Duodenal mucosa (tissue), 2 donors: ENCODE measurements at regions not wholly inside any gene's neighbourhood (a gene's known extent, or its start where the extent isn't known, plus 50 kb on each side); places are given as distances from the start of the nearest gene placed in this dataset.
"Not testable (repeated sequence)": the region's sequence is repeated elsewhere in the genome, so short reads cannot be mapped to it uniquely, and the experiment has no call there.

Source experiments
- H3K27ac ChIP-seq: one replicate; pipeline ENCODE4 v1.7.0; 2013; ENCODE audit warnings: low read depth, low read length
- H3K27me3 ChIP-seq, 2 donors: one replicate each; pipeline ENCODE4 v1.7.0; 2013; ENCODE audit warnings: low read length in 2 of 2, control low read depth in 1 of 2; ENCODE audit not compliant: insufficient read depth in 2 of 2, control insufficient read depth in 1 of 2
- H3K36me3 ChIP-seq, 2 donors: one replicate each; pipeline ENCODE4 v1.7.0; 2013; ENCODE audit warnings: low read length in 2 of 2, control low read depth in 1 of 2; ENCODE audit not compliant: insufficient read depth in 2 of 2, control insufficient read depth in 1 of 2
- H3K4me1 ChIP-seq, 2 donors: one replicate each; pipeline ENCODE4 v1.7.0; 2013; ENCODE audit warnings: low read length in 2 of 2, control low read depth in 1 of 2; ENCODE audit not compliant: insufficient read depth in 2 of 2, control insufficient read depth in 1 of 2
- H3K4me3 ChIP-seq, 2 donors: one replicate each; pipeline ENCODE4 v1.7.0; 2013; ENCODE audit warnings: low read length in 2 of 2, low read depth in 1 of 2
- H3K9ac ChIP-seq, 2 donors: one replicate each; pipeline ENCODE4 v1.7.0; 2013; ENCODE audit warnings: low read length in 2 of 2, low read depth in 1 of 2
- H3K9me3 ChIP-seq, 2 donors: one replicate each; pipeline ENCODE4 v1.7.0; 2013; ENCODE audit warnings: low read length in 2 of 2, control low read depth in 1 of 2; ENCODE audit not compliant: control insufficient read depth in 1 of 2

DNA sequence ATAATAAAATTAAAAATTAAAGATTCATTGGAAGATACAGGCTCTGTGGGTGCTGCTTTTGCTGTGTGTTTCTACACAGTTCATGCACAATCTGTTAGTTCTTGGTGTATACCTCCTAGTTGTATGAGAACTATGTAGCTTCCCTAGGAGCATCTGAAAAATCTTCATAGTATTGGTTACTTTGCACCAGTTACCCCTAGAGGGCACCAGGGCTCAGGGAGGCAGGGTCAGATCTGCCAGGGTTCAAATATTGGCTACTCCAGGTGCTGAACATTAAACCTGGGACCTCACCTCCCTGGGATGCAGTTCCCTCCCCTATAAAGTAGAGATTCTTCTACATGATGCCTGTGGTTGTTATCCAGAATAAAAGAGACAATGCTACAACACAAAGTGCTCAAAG is 583.0 kb upstream of the CDH11 start:
- Histone ChIP-seq H3K9ac (no peak overlapping the region), H3K36me3 (no peaks in the 10 kb centered on the region), H3K27ac (no peak overlapping the region), H3K27me3 (no peaks in the 10 kb centered on the region), H3K4me3 (no peak overlapping the region), H3K9me3 (peaks cover 0 to 4% of the 10 kb centered on the region in 2 donors), H3K4me1 (peaks cover 0 to 4% of the 10 kb centered on the region in 2 donors)

DNA sequence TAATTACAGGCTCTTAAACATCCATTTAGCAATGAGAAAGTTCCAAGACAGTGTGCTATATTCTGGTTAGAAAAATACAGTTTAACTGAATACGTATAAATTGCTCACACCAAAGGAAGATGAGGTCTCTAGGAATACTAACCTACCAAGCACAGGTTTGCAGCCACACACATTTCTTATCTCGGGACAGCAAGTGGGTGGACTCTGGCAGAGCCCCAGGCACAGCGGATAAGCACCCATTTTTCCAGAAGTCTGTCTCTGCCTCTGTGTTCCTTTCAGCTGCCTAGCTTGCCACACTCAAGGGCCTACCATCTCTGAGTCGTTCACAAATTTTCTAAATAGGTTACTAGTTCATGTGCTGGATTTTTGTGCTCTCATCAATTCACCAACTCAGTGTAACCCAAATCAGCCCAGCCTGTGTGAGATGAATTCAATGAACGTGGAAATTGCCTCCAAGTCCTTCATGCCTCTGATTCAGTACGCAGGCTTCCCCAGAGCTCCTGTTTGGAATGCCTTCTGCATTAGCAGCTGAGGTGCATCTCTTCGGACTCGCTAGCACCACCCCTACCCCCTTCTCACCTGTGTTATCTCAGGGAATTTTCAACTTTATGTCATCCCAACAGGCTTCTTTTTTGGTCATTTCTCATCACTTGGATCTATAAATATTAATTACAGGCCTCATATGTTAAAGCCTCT is 581.0 kb upstream of the CDH11 start:
- Histone ChIP-seq H3K36me3 (no peaks in the 10 kb centered on the region), H3K9me3 (peaks cover 0 to 4% of the 10 kb centered on the region in 2 donors), H3K4me3 (no peak overlapping the region), H3K27ac (no peak overlapping the region), H3K27me3 (no peaks in the 10 kb centered on the region), H3K9ac (no peak overlapping the region), H3K4me1 (peaks cover 0 to 4% of the 10 kb centered on the region in 2 donors)

DNA sequence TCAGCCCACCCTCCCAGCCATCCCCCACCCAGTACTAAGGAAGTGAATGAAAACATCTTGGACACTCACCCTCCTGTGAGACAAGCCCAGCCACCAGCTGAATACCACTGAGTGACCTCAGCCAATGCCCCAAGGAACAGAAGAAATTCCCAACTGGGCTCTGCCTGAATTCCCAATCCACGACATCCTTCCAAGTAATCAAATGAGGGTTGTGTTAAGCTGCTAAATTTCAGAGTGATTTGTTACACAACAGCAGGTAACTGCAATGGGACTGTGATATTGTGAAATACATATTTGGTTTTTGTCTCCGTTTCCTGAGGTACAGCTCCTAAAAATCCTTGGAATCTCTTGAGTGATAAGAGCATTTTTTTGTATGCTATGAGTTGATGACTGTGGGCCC is 578.7 kb upstream of the CDH11 start:
- Histone ChIP-seq H3K9me3 (no peaks in the 10 kb centered on the region), H3K4me3 (no peak overlapping the region), H3K27ac (no peak overlapping the region), H3K27me3 (no peaks in the 10 kb centered on the region), H3K36me3 (no peaks in the 10 kb centered on the region), H3K4me1 (peaks cover 0 to 4% of the 10 kb centered on the region in 2 donors), H3K9ac (no peak overlapping the region)

DNA sequence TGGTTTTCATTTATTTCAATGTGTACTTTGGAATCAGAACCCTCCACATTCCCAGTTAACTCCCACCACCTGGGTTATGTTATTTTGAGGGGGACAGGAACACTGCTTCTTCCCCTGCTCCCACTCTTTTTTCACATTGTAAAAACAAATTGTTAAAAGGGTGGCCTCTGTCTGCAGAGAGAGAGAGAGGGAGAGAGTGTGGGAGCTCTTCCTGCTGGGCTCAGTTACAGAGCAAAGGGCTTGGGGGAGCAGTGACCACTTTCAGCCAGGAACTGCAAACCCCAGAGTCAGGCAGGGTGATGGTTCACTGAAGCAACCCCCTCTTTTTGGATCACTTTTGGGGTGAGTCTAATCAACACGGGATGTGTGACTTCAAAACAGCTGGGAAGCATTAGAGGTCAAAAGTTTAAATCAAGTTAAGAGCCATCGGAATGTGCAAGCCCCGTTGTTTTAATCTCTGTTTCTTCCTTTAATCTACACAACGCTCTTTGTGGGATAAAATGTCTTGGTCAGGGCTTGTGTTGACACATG is 577.0 kb upstream of the CDH11 start:
- Histone ChIP-seq H3K4me1 (peaks cover 0 to 4% of the 10 kb centered on the region in 2 donors), H3K36me3 (no peaks in the 10 kb centered on the region), H3K9ac (no peak overlapping the region), H3K4me3 (no peak overlapping the region), H3K27me3 (no peaks in the 10 kb centered on the region), H3K9me3 (no peaks in the 10 kb centered on the region), H3K27ac (no peak overlapping the region)

DNA sequence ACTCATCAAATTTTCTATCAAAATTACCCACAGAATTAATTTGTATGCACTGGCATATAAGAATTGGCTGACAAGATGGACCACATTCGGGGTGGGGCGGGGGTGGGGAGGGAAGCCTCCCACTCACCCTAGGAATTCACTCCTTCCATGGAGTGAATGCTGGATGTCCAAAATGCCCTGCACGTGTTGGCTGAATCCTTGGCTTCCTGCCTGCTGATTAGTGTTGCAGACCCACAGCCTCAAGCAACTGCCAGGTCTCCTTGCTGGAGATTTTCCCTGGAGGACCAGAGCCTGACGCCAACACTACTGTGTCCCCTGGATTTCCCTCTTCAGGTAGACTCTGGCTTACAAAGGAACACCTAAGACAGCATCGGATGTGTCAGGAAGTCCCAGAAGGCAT is 575.7 kb upstream of the CDH11 start:
- Histone ChIP-seq H3K9ac (no peak overlapping the region), H3K27ac (no peak overlapping the region), H3K27me3 (no peaks in the 10 kb centered on the region), H3K4me3 (no peak overlapping the region), H3K36me3 (no peaks in the 10 kb centered on the region), H3K4me1 (no peaks in the 10 kb centered on the region), H3K9me3 (no peaks in the 10 kb centered on the region)

DNA sequence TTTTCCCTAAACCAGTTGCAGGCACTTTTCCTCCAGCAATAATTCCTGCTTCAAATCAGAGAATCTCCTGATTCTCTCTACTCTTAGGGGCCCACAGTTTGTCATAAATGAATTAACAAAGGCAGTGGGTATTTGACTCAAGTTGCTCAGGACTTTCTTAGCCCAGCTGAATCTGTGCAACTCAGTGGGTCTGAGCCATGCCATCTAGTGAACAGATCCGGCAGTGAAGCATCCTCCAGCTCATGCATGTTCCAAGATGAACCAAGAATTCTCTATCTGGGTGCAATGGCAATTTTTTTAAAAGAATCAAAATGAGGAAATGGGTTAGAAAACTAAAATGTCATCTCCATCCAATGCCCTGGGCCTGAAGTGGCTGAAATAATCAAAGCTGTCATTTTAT is 575.2 kb upstream of the CDH11 start:
- Histone ChIP-seq H3K4me3 (no peak overlapping the region), H3K27ac (no peak overlapping the region), H3K27me3 (no peaks in the 10 kb centered on the region), H3K4me1 (no peaks in the 10 kb centered on the region), H3K36me3 (no peaks in the 10 kb centered on the region), H3K9ac (no peak overlapping the region), H3K9me3 (no peaks in the 10 kb centered on the region)

DNA sequence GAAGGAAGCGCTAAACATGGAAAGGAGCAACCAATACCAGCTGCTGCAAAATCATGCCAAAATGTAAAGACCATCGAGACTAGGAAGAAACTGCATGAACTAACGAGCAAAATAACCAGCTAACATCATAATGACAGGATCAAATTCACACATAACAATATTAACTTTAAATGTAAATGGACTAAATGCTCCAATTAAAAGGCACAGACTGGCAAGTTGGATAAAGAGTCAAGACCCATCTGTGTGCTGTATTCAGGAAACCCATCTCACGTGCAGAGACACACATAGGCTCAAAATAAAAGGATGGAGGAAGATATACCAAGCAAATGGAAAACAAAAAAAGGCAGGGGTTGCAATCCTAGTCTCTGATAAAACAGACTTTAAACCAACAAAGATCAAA is 570.0 kb upstream of the CDH11 start:
- not testable (repeated sequence) for H3K4me3 ChIP-seq, H3K9me3 ChIP-seq, H3K9ac ChIP-seq, H3K4me1 ChIP-seq, H3K27ac ChIP-seq, H3K36me3 ChIP-seq, H3K27me3 ChIP-seq

DNA sequence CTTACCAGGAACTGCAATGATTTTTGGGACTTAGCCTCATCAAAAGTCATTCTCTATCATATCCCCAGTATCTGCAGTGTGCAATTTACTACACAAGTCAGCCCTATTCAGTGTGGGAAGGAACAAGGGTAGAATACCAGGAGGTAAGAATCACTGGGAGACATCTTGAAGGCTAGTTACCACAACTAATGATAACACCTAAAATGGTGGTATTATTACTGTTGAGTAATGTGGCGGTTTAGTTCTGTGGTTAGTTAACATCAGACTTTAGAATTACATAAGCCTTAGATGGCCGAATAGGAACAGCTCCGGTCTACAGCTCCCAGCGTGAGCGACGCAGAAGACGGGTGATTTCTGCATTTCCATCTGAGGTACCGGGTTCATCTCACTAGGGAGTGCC is 567.9 kb upstream of the CDH11 start:
- H3K9ac ChIP-seq: no peak overlapping the region
- no peaks in the 10 kb centered on the region for H3K4me1 ChIP-seq
- H3K9me3 ChIP-seq: peaks cover 1 to 5% of the 10 kb centered on the region in 2 donors
- no peaks in the 10 kb centered on the region for H3K36me3 ChIP-seq
- H3K27me3 ChIP-seq: no peaks in the 10 kb centered on the region
- H3K27ac ChIP-seq: no peak overlapping the region
- H3K4me3 ChIP-seq: no peak overlapping the region

DNA sequence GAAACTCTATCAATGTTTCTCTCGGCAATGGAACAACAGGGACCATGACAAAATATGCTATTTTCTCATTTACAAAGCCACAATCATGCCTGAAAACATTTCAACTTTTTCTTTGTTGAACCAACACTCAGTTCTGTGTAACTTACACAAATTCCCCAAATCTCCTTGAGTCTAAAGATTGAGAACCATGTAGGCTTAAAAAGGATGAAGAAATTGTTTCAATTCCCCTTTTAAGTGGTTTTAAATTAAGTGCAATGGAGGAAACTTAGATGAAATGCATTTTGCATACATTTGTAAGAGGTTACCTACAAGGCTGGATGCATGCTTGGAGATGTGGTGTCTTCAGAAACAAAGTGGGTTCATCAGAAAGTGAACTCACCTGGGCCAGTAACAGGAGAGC is 566.4 kb upstream of the CDH11 start:
- H3K27me3 ChIP-seq: no peaks in the 10 kb centered on the region
- peaks cover 1 to 5% of the 10 kb centered on the region in 2 donors for H3K9me3 ChIP-seq
- no peaks in the 10 kb centered on the region for H3K36me3 ChIP-seq
- no peak overlapping the region for H3K9ac ChIP-seq
- no peaks in the 10 kb centered on the region for H3K4me1 ChIP-seq
- no peak overlapping the region for H3K4me3 ChIP-seq
- H3K27ac ChIP-seq: no peak overlapping the region

DNA sequence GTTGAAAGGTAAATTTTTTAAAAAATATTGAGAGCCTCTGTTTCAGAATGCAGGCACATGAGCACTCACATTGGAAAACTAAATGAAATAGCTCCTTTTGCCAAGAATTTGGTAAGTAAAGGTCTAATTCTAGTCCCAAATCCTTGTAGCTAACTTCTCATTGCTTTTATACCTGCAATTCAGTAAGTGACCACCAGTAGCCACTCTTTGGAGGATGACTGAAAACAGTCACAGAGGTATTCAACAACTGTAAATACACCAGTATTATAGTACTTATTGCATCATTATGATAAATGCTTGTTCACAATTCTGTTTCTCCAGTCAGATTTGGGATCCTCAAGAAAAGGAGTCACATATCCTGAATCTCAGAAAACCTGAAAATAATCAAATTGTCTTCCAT is 562.4 kb upstream of the CDH11 start:
- Histone ChIP-seq H3K9me3 (peaks cover 0 to 1% of the 10 kb centered on the region in 2 donors), H3K9ac (no peak overlapping the region)

More for the DNA sequence above, 562.4 kb upstream of the CDH11 start:
- Histone ChIP-seq H3K4me1 (no peaks in the 10 kb centered on the region), H3K36me3 (no peaks in the 10 kb centered on the region), H3K27me3 (no peaks in the 10 kb centered on the region), H3K27ac (no peak overlapping the region), H3K4me3 (no peak overlapping the region)
